ENCODE measurements at regions not wholly inside any gene's neighbourhood (a gene's known extent, or its start where the extent isn't known, plus 50 kb on each side); places are given as distances from the start of the nearest gene placed in this dataset.

GRCh38 chr1:96473791-96474434 is 247.7 kb upstream of the PTBP2 start:
- TF ChIP-seq, protein P1, sequence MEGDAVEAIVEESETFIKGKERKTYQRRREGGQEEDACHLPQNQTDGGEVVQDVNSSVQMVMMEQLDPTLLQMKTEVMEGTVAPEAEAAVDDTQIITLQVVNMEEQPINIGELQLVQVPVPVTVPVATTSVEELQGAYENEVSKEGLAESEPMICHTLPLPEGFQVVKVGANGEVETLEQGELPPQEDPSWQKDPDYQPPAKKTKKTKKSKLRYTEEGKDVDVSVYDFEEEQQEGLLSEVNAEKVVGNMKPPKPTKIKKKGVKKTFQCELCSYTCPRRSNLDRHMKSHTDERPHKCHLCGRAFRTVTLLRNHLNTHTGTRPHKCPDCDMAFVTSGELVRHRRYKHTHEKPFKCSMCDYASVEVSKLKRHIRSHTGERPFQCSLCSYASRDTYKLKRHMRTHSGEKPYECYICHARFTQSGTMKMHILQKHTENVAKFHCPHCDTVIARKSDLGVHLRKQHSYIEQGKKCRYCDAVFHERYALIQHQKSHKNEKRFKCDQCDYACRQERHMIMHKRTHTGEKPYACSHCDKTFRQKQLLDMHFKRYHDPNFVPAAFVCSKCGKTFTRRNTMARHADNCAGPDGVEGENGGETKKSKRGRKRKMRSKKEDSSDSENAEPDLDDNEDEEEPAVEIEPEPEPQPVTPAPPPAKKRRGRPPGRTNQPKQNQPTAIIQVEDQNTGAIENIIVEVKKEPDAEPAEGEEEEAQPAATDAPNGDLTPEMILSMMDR (IDR thresholded peaks at IDR 0.05) = no peak
- no peak for TF ChIP-seq ZFX (IDR thresholded peaks at IDR 0.05; ENCODE audit: borderline replicate concordance)
